CD4-positive, alpha-beta T cell treated with Interleukin-1 beta for 1 hour (primary cell): ENCODE measurements at regions not wholly inside any gene's neighbourhood (a gene's known extent, or its start where the extent isn't known, plus 50 kb on each side); places are given as distances from the start of the nearest gene placed in this dataset.
A peak's percentile ranks its signal among the peaks of the same experiment; 100 is the strongest.

ENCODE experiments used
- DNase-seq, 2 donors: peaks; one replicate each; pipeline ENCODE4 v3.0.0-alpha.2; 2020 to 2022

- no peak for DNase-seq
Measured at GRCh38 chr2:122135021-122135937, 379.8 kb downstream of the TSN start.

DNA sequence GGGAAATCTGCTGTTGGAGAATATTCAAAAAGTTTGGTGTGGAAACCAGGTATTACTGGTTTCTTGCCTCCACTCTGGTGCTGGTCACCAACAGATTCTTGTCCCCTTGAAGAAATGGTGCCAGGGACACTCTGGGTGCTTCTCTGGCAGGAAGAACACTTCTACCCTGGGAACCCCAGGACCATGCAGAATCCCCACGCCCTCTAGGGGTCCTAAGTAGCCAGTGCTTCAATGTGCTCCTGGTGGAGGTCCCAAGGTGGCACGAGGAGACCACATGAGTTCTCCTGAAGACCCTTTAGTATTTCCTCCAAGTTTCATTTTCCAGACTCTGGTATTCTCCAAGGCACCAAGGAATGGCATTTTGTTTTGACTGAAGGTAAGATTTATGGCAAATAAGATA is 380.6 kb downstream of the TSN start:
- peak in 1 of 2 donors; percentile 13 for DNase-seq

DNA sequence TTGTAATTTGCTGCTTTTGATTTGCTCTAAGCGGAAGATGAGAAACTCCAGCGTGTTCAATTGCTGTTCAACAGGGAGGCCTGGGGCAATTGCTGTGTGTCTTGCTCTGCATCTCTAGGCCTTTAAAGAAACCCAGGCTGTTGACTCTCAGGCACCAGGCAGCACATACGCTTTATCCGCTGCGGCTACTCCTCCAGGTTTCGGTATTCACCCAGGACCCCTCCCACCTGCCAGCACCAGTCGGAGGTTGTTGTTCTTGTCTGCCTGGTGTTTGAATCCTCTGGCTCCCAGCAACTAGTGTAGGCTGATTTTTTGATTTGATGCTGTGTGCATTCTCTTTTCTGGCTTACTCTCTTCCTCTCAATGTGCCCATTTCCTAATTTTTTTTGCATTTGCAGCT is 383.1 kb downstream of the TSN start:
- DNase-seq = no peak

GRCh38 chr2:122139739-122140420 is 384.4 kb downstream of the TSN start:
- DNase-seq = no peak

GRCh38 chr2:122144884-122145283 is 389.4 kb downstream of the TSN start:
- DNase-seq = no peak

DNA sequence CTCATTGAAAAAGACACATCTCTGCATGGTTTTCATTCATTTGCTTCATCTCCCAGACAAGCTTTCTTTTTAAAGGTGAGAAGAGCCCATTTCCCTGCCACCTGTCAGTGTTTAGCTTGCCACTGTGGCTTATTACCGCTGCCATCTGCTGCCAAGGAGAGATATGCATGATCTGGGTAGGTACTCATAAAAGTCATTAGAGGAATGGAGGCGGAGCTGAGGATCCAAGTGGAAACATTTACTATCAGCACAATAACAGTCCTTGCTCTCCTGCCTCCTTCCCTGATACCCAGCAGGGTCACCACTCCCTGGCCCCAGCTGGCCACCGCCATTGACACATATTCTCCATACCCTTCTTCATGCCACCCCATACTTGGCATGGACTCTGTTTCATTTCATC is 390.4 kb downstream of the TSN start:
- no peak for DNase-seq

DNA sequence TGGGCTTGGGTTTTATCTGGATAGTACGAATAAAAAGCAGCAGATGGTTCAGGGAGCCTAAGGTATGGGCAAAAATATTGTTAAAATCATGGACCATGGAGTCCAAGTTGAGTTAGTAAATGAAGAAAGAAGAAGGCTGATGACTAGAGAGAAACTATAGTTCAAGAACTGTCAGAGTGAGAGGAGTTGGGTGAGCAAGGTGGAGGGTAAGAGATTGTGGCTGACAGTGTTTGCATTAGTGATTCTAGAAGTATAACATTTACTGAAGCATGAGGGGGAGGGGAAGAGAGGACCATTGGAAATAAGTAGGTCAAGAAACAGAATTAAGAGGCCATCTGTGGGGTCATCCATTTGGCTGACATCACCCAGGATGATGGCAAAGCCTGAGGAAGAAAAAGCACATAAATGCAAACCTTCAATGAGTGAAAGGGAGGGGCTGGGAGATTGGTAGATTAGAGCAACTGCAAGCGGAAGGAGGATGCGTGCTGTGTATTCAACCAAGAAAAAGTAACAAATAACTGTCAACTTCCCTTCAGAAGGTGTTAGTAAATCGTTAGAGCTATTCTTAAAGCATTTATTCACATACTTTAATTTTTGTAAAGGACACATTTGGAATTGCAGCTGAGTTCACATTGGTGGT is 392.8 kb downstream of the TSN start:
- DNase-seq = no peak

DNA sequence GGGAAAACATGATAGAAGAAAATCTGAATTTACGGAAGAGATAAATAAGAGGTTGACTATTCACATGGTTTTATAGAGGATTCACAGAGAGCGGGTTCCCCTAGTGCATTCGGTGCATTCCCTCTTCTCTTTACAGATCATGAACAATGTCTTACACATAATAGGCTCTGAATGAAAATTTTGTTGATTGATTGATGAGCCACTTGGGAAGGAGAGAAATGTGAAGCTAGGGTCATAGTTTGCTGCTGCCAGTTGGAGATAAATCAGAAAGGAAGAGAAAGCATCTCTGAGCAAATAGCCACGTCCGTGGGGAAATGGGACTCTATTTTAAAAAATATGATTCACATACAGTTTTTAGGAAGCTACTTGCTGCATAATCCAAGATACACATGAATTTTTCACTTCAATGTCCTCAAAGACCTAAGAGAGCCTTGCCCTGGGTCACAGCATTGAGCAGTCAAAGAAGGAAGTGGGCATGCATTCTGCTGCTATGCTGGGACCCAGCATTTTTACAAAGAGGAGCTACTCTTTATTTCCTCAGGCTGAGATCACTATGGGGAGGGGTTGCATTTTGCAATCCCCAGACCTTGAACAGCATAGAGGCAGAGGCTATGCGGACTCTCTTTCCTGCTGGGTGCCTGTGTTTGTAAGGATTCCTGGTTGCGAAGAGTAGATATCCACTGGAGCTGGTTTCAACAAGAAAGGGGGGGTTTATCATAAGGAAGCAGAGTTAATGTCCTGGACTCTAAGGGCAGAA is 395.3 kb downstream of the TSN start:
- DNase-seq = no peak

- DNase-seq = no peak
Measured at GRCh38 chr2:122152571-122152970, 397.1 kb downstream of the TSN start.

DNA sequence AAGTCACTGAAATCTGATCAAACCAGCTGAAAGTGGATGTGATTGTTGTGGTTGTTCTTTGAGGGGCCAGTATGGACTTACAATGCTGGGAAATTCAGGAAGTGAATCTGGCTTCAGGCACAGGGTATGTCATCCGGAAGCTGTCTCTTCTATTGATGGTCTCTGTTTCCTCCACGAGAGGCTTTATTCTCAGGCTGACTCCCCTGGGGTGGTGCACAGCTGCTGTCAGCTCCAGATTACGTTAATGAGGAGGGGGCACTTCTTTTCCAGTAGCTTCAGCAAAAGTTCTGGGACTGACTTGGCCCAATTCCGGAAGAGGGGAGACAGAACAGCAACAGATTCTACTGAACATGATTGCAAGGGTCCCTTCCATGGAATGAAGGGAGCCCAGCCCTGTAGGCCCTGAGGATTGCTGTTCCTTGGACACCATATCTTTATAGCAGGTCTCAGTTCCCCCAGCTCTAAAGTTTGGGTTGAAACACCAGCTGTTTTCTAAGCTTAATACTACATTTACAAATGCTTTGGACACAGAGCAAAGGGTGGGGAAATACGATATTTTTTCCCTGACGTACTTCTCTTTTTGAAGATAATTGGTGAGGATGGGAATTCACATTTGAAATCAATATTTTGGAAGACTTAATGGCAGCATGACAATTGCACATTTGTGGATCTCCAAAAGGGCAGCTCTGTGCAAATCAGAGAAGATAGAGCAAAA is 400.9 kb downstream of the TSN start:
- no peak for DNase-seq

GRCh38 chr2:122157158-122157557 is 401.7 kb downstream of the TSN start:
- no peak for DNase-seq

GRCh38 chr2:122163617-122164016 is 408.2 kb downstream of the TSN start:
- no peak for DNase-seq

DNA sequence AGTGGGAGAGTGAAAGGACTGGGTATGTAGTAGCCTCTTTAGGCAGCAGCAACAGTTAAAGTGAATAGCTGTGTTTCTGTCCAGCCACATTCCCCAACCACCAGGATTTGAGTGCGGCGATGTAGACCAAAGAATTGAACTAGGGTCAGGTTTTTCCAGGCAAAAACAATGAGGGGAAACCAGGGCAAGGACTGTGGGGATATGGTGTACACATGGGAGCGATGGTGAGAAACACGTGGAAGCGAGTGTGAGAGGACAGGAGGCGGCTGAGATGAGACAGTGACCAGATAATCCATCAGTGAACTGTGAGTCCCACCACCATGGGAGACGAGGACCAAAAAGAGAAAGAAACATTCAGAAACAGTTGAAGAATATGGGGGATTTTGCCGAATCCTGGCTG is 409.5 kb downstream of the TSN start:
- DNase-seq = no peak

GRCh38 chr2:122166820-122167219 is 411.4 kb downstream of the TSN start:
- DNase-seq = no peak

DNA sequence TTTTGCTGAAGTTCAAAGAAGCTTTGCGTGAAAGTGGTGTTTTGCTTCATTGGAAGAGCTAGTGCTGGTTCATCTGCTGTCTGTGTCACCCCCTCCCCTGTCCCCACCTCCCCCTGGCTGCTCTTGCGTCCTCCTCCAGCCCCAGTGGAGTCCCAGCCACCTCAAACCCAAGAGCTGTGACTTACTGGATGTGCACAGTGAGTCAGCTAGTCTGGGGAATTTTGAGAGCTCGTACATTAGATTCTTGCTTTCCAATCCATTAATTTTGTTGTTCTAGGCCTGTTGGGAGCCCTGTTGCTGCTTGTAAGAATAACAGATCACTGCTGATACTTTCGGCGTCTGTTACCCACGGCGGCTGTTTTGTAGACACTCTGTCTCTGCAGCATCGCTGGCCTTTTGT is 412.1 kb downstream of the TSN start:
- DNase-seq = no peak

DNA sequence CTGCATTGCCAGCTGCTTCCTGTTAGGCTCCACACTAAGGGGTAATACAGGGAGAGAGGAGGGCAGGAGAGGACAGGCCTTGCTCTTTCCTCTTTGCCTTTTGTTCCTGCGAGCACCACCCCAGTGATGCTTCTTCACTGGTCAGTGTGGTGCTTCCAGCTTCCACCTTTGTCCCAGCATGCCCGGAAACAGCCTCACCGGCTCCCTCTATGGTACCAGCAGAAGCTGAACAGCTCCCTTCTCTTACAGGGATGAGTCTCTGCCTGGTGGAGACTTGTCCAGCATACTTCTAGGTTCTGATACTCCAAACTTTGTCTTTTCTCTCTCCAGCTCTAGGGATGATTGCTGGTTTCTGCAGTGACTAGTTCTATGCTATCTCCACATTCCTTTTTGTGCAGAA is 413.3 kb downstream of the TSN start:
- no peak for DNase-seq

DNA sequence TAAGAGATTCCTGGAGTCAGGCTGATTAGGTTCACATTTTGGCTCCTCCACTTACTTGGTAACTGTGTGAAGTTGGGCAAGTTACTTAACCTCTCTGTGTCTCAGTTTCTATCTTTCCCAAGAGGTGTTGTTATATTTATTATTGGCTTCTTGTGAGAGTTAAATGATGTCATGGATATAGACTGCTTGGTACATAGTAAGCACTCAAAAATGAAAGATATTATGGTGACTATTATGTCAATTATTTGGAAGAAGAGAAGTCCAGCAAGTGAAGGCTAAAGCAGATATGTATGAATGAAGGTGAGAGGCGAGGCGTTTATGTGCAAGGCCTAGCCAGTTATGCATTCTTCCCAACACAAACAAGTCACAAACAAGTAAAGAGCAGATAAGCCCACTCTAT is 417.4 kb downstream of the TSN start:
- no peak for DNase-seq

DNA sequence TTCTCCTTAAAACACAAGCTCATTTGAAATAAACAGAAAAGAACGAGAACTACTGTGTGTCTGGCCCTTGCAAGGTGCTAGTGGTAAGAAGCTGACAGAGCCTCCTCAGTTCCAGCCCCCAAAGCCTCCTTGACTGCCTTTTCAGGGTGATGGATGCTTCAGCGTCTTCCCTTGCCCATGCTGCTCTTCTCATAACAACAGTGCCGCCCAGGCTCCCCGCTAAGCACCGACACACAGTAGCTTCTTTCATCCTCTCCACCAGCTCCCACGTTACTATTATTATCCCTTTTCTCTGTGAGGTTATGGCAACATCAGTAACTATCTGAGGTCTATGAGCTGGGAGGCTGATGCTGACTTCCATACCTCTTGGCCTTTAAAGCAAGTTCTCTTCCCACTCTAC is 418.6 kb downstream of the TSN start:
- DNase-seq = no peak

GRCh38 chr2:122179492-122180165 is 424.2 kb downstream of the TSN start:
- no peak for DNase-seq

- no peak for DNase-seq
Measured at GRCh38 chr2:122180972-122181371, 425.5 kb downstream of the TSN start.

DNA sequence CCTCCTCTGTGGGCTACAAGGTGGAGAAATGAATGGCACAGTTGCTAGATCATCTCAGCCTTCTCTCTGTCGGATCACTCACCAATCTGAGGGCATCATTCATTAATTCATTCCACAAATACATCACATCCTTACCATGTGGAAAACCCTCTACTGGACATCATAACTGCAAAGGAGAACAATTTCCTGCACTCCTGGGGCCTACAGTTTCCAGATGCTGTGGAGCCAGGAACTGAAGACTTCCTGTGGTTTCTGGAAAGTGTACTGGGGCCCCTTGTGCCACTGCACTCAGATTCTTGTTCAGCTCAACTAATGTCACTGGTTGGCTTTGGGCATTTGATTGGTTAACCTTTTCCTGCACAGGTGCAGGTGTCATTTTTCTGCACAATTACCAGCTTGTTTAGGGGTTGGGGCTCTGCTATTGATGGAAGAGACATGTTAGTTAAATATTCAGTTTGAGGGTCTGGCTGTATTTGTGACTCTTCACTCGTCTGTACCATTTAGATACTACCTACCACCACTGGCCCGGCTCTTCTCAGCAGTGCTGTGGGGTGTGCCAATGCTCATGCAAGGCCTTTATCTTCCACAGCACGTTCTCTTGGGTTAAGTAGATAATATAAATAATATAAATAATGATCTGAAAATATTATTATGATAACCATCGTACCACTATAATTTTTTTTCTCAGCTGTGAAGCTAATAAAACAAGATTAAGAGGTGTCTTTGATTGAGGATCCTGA is 427.3 kb downstream of the TSN start:
- DNase-seq = no peak
